NCI-H748 (cell line): ENCODE measurements at regions not wholly inside any gene's neighbourhood (a gene's known extent, or its start where the extent isn't known, plus 50 kb on each side); places are given as distances from the start of the nearest gene placed in this dataset.
"Not testable (repeated sequence)": the region's sequence is repeated elsewhere in the genome, so short reads cannot be mapped to it uniquely, and the experiment has no call there.

Source experiments
- DNase-seq: peaks from one replicate; lab custom pipeline; 2025; ENCODE audit not compliant: unreplicated experiment; lab: John Stamatoyannopoulos, UW

GRCh38 chr2:172284209-172284608 lies 143.2 kb upstream of the ITGA6 start:
- no peak for DNase-seq

GRCh38 chr2:172285010-172285621 lies 142.3 kb upstream of the ITGA6 start:
- peak; percentile 62 for DNase-seq

GRCh38 chr2:172285760-172286159 lies 141.6 kb upstream of the ITGA6 start:
- no peak for DNase-seq

GRCh38 chr2:172287190-172287589 lies 140.2 kb upstream of the ITGA6 start:
- no peak for DNase-seq

- no peak for DNase-seq
These were observed 139.6 kb upstream of the ITGA6 start for GRCh38 chr2:172287605-172288315.

- peak; percentile 80 for DNase-seq
These were observed 138.8 kb upstream of the ITGA6 start for GRCh38 chr2:172288603-172289002.

GRCh38 chr2:172293952-172294351 lies 133.4 kb upstream of the ITGA6 start:
- DNase-seq: peak; percentile 78

- no peak for DNase-seq
These were observed 132.4 kb upstream of the ITGA6 start for GRCh38 chr2:172294983-172295382.

- DNase-seq: no peak
These were observed 131.7 kb upstream of the ITGA6 start for GRCh38 chr2:172295677-172296076.

GRCh38 chr2:172296267-172297046 lies 130.9 kb upstream of the ITGA6 start:
- DNase-seq: peak; percentile 19

- DNase-seq: no peak
These were observed 129.9 kb upstream of the ITGA6 start for GRCh38 chr2:172297531-172297930.

GRCh38 chr2:172297950-172298349 lies 129.4 kb upstream of the ITGA6 start:
- peak; percentile 38 for DNase-seq

GRCh38 chr2:172299741-172300140 lies 127.6 kb upstream of the ITGA6 start:
- peak; percentile 97 for DNase-seq

- DNase-seq: no peak
These were observed 126.5 kb upstream of the ITGA6 start for GRCh38 chr2:172300851-172301250.

- no peak for DNase-seq
These were observed 122.3 kb upstream of the ITGA6 start for GRCh38 chr2:172305066-172305465.

- DNase-seq: peak; percentile 81
These were observed 119.6 kb upstream of the ITGA6 start for GRCh38 chr2:172307800-172308199.

- peak; percentile 94 for DNase-seq
These were observed 119.0 kb upstream of the ITGA6 start for GRCh38 chr2:172308253-172308935.

- DNase-seq: no peak
These were observed 115.5 kb upstream of the ITGA6 start for GRCh38 chr2:172311921-172312345.

GRCh38 chr2:172313715-172314341 lies 113.6 kb upstream of the ITGA6 start:
- DNase-seq: no peak

GRCh38 chr2:172315070-172315469 lies 112.3 kb upstream of the ITGA6 start:
- not testable (repeated sequence) for DNase-seq

- no peak for DNase-seq
These were observed 105.3 kb upstream of the ITGA6 start for GRCh38 chr2:172322049-172322448.
